ENCODE measurements at regions not wholly inside any gene's neighbourhood (a gene's known extent, or its start where the extent isn't known, plus 50 kb on each side); places are given as distances from the start of the nearest gene placed in this dataset.
"Not testable (repeated sequence)": the region's sequence is repeated elsewhere in the genome, so short reads cannot be mapped to it uniquely, and the experiment has no call there.

GRCh38 chr6:86730772-86731171, 206.6 kb upstream of the HTR1E start:
- not testable (repeated sequence) for DNase-seq

GRCh38 chr6:86730216-86730615, 207.1 kb upstream of the HTR1E start:
- no peak for DNase-seq

DNA sequence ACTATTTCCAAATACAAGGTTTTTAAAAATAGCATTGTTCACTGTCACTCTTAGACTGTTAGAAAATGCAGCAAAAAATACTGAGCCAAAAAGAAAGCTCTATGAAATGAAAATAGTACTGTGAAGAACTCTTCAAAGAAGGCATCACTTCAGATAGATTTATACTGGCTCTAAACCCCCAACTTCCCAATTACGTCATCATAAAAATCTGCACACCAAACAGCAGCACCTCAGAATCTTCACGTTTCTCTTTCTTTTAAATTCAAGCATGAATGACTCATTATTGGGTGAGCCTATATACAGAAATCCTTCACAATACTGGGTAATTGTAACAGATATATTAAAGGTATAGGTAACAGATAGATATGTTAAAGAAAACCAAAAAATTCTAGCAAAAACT, 208.4 kb upstream of the HTR1E start:
- no peak for DNase-seq

DNA sequence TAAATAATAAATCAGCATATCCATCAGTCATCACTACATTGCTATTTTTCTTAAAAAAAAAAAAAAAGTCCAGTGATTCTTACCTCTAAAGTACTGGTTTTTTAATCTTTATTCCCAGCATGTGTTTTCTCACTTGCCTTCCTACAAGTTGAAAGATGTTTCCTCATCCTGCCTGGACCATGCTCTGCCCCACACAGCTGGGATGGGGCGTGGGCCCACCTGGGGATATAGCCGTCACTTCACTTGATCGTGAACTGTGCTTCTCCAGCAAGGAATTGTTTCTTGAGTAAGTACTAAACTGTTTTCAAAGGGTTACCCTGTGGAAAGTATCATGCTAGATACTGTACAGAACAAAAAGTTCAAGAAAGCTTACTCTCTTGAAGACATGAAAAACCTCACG, 212.6 kb upstream of the HTR1E start:
- no peak for DNase-seq

DNA sequence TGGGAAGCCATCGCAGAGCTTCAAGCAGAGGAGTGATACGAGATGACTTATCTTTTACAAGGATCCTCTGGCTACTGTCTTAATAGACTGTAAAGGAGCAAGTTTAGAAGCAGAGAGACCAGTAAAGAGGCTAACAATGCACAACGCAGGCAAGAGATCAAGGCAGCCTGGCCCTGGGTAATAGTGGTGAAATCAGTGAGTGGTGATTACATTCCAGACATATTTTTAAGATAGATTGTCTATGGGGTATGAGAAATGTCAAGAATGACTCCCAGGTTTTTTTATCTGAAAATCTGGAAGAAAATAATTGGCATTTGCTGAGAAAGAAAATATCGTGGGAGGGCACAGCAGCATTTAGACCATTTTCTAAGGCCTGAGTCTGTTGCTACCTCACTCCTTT, 213.6 kb upstream of the HTR1E start:
- no peak for DNase-seq

GRCh38 chr6:86723151-86723550, 214.2 kb upstream of the HTR1E start:
- no peak for DNase-seq

DNA sequence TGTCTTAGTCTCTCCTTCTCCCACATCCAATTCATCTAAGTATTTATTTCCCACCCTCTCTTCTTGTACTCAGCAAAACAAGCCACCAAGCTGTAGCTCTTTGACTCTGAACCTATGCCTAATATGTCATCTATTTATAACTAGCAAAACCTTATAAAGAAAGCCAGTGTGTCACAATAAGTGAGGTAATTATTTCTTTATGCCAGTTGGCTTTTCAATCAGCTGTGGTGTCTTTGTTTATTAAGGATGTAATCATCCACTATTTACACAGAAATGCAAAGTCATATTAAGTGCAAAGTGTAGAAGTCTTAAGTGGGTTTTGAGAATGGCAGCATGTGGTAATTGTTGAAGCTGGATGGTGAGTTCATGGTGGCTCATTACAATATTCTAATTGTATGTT, 215.2 kb upstream of the HTR1E start:
- peak in 1 of 3 experiments; percentile 53 for DNase-seq

- no peak for DNase-seq
Observed at GRCh38 chr6:86715676-86716075, 221.7 kb upstream of the HTR1E start.

GRCh38 chr6:86712039-86712438, 225.3 kb upstream of the HTR1E start:
- DNase-seq = no peak

DNA sequence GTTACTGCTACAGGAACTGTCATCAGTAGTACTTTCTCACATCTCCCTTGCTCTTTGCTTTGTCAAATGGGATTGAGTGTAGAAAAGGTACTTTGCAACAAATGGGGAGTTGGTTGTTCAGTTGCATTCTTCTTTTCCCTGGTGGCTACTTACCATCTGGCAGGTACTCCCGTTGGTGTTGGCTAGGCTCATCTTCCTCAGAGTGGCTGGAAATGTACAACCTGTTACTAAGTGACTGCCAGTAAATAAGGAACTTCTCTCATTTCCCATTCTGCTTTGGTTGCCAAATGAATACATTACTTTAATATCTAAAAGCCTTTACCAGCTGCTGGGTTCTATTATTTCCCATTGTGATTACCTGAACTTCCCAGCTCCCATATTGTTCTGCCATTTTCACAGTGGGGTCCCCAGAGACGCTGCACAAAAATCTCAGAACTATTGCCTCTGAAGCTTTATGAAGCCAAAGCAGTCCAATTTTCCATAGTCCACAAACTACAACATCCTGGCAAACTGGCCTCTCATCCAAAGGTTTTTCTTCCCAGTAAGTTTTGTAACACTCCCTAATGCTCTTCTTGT, 229.7 kb upstream of the HTR1E start:
- no peak for DNase-seq

DNA sequence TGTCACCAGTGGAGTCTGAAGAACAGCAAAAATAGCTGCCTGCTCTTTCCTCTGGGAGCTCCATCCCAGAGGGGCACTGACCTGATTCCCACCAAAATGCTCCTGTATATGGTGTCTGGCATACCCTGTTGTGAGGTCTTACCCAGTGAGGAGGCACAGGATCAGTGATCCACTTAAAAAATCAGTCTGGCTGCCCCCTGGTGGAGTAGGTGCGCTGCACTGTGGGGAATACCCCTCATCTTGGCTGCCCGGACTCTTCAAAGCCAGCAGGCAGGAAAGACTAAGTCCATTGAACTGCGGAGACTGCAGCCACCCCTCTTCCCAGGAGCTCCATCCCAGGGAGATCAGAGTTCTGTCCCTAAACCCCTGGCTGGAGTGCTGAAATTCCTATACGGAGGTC, 230.9 kb upstream of the HTR1E start:
- DNase-seq = no peak

DNA sequence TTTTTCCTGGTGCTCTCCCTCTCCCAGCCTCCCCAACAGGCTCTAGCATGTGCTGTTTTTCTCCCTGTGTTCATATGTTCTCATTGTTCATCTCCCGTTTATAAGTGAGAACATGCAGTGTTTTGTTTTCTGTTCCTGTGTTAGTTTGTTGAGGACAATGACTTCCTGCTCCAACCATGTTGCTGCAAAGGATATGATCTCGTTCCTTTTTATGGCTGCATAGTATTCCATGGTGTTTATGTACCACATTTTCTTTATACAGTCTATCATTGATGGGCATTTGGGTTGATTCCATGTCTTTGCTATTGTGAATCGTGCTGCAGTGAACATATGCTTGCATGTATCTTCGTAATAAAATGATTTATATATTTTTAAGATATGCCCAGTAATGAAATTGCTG, 236.1 kb upstream of the HTR1E start:
- not testable (repeated sequence) for DNase-seq

DNA sequence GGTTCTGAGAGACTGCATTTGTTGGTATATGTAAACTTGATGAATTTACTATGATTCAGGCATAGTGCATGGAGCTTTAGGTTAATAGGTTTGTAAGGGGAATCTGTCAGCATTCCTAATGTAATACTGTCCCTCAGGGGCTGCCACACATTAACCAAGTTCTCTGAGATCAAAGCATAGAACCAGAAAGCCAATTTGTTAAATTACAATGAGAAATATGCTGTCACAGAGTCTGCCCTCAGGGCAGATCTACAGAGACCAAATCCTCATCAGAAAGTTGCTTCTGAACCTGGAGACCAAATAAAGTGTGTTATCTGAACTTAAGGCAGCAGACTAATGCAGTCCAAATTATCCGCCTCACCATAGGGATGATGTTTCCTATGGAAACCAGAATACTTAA, 250.8 kb upstream of the HTR1E start:
- no peak for DNase-seq

GRCh38 chr6:86685230-86685797, 252.0 kb upstream of the HTR1E start:
- no peak for DNase-seq

- DNase-seq = no peak
Observed at GRCh38 chr6:86683132-86683908, 254.0 kb upstream of the HTR1E start.

DNA sequence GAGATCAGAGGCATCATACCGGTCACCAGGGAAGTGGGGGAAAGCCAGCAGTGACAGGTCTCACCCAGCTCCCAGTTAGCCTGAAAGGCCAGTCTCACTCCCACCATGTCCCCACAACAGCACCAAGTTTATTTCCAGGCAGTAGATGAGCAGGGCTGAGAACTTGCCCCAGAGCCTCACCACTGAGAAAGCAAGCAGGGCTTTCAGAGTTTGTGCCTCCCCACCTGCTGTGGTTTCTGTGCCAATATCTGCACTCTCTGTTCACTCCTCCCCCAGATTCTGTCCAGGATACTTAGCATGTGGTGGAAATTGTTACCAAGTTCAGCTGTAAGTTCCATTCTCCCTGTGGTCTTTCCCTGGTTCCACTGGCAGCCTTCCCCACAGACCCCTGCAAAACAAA, 255.0 kb upstream of the HTR1E start:
- no peak for DNase-seq

- DNase-seq = not testable (repeated sequence)
Observed at GRCh38 chr6:86681140-86681539, 256.2 kb upstream of the HTR1E start.

DNA sequence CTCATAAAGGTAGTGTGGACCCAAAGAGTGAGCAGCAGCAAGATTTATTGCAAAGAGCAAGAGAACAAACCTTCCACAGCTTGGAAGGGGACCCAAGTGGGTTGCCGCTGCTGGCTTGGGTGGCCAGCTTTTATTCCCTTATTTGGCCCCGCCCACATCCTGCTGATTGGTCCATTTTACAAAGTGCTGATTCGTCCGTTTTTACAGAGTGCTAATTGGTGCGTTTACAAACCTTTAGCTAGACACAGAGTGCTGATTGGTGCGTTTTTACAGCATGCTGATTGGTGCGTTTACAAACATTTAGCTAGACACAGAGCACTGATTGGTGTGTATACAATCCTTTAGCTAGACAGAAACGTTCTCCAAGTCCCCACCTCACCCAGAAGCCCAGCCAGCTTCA, 265.2 kb upstream of the HTR1E start:
- DNase-seq = not testable (repeated sequence)

GRCh38 chr6:86657192-86657591, 280.1 kb upstream of the HTR1E start:
- no peak for DNase-seq

DNA sequence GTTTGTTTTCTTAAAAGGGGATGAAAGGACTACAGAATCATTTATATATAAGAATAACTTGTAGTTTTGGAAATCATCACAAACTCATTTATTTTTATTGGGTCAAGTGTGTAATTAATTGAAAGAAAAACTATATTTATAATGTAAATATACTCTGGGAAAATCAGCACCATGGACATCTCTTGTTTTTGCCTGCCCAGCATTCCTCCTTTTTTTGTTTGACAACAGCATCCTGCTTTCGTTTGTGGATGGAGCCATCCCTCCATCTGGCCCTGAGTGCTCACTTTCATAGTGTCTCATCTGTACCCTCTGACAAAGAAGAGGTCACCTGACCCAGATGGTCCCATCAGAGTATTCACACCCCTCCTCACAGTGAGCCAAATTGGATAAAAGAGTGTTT, 308.2 kb upstream of the HTR1E start:
- no peak for DNase-seq

DNA sequence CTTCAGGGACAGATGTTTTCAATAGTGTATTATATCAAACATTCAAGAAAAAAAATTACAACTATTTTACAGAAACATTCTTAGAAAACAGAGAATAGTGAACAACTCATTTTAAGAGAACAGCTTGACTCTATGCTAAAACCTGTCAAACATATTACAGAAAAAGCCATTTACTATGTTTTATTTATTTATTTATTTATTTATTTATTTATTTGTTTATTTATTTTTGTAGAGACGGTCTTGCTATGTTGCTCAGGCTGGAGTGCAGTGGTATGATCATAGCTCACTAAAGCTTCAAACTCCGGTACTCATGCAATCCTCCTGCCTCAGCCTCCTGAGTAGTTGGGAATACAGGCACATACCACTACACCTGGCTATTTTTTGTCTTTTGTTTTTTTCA, 317.9 kb upstream of the HTR1E start:
- no peak for DNase-seq

DNA sequence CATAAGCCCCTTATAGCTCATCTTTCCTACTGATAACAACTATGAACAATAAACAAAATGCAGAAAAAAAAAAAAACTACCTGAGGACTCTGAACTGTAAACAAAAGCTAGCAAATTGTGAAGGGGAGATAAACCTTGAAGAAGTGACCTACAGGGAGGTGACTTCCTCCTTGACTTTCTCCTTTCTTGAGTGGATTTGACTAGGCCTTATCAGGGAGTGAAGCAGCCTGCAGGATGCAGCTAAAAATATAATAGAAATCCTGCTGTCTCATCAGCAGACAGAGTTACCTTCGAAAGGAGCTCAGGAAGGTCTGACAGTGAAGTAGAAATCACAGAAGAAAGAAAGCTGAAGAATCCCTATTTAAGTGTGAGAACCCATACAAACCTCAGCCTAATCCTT, 322.0 kb upstream of the HTR1E start:
- DNase-seq = no peak

DNA sequence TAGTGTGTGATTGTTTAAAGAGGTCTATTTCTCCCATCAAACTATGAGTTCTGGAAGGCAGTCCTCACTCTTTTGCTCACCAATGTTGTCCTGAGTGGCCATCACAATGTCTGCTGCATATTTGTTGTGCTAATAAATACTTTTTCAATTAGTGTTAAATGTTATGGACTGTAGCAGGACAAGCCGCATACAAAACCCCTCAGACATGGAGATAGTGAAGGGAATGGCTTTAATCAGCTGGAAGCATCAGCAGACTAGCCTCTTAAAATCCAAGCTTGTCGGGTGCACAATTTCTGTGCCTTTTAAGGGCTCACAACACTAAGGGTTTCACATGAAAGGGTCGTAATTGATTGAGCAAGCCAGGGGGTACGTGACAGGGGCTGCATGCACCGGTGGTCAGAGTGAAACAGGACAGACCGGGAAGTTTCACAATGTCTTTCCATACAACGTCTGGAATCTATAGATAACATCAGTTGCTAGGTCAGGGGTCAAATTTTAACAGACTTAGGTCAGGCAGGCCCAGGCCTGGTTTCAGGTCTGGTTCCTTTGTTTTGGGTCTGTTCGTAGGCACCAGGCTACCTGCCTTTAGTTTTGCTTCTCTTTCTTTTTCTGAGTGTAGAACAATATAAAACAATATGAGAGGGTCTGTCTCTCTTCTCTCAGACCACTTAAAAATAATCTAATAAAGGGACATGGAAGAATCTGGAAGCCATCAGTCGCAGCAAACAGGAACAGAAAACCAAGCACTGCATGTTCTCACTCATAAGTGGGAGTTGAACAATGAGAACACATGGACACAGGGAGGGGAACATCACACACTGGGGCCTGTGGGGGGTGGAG, 327.6 kb upstream of the HTR1E start:
- DNase-seq = no peak

DNA sequence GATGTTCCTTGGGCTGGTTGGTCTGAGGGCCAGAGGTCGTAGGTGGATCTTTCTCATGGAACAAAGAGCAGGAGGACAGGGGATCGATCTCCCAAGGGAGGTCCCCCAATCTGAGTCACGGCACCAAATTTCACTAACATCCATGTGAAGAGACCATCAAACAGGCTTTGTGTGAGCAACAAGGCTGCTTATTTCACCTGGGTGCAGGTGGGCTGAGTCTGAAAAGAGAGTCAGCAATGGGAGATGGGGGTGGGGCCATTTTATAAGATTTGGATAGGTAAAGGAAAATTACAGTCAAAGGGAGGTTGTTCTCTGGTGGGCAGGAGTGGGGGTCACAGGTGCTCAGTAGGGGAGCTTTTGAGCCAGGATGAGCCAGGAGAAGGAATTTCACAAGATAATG, 334.0 kb upstream of the HTR1E start:
- DNase-seq = not testable (repeated sequence)
